HEK293T (cell line): ENCODE measurements at regions not wholly inside any gene's neighbourhood (a gene's known extent, or its start where the extent isn't known, plus 50 kb on each side); places are given as distances from the start of the nearest gene placed in this dataset.
"Not testable (repeated sequence)": the region's sequence is repeated elsewhere in the genome, so short reads cannot be mapped to it uniquely, and the experiment has no call there.

Experiments
- CTCF ChIA-PET: fragments of 350-600 bp; formaldehyde crosslinking; extraction: SDS; loops from one replicate; lab custom pipeline; 2021; ENCODE audit warnings: antibody characterized with exemption, inconsistent platforms; lab: Yijun Ruan, JAX
- POLR2A ChIA-PET: fragments of 350-600 bp; formaldehyde crosslinking; extraction: SDS; loops from one replicate; lab custom pipeline; 2020; ENCODE audit warnings: antibody characterized with exemption, inconsistent platforms; lab: Yijun Ruan, JAX
- DNase-seq: peaks from one replicate; pipeline ENCODE4 v3.0.0; 2012; ENCODE audit warnings: mixed read lengths; ENCODE audit errors: extremely low spot score
- ARNT ChIP-seq: fragments of 450-650 bp; IDR thresholded peaks from 2 replicates; pipeline ENCODE4 v1.6.1; 2017; ENCODE audit warnings: mild to moderate bottlenecking
- BHLHE40 ChIP-seq: fragments of 450-650 bp; IDR thresholded peaks from 2 replicates; pipeline ENCODE4 v1.6.1; 2016; ENCODE audit warnings: mild to moderate bottlenecking, moderate library complexity, borderline replicate concordance
- CTBP1 ChIP-seq: fragments of 450-650 bp; IDR thresholded peaks from 2 replicates; pipeline ENCODE4 v1.6.1; 2016; ENCODE audit warnings: borderline replicate concordance
- ELF4 ChIP-seq: fragments of 450-650 bp; IDR thresholded peaks from 2 replicates; pipeline ENCODE4 v1.6.1; 2017; ENCODE audit warnings: antibody characterized with exemption
- FOXA1 ChIP-seq: fragments of 450-650 bp; IDR thresholded peaks from 2 replicates; pipeline ENCODE4 v1.6.1; 2016; ENCODE audit warnings: mild to moderate bottlenecking
- FOXK2 ChIP-seq: fragments of 450-650 bp; IDR thresholded peaks from 2 replicates; pipeline ENCODE4 v1.6.1; 2016; ENCODE audit warnings: mild to moderate bottlenecking
- FOXM1 ChIP-seq: fragments of 450-650 bp; IDR thresholded peaks from 2 replicates; pipeline ENCODE4 v1.6.1; 2017; ENCODE audit warnings: mild to moderate bottlenecking, borderline replicate concordance
- HDGF ChIP-seq: fragments of 450-650 bp; IDR thresholded peaks from 2 replicates; pipeline ENCODE4 v1.6.1; 2017; ENCODE audit warnings: antibody characterized with exemption, borderline replicate concordance
- L3MBTL2 ChIP-seq: fragments of 450-650 bp; conservative IDR thresholded peaks from 2 replicates; pipeline ENCODE4 v1.6.1; 2016; ENCODE audit warnings: mild to moderate bottlenecking
- LEF1 ChIP-seq: fragments of 450-650 bp; IDR thresholded peaks from 2 replicates; pipeline ENCODE4 v1.6.1; 2017; ENCODE audit warnings: mild to moderate bottlenecking, borderline replicate concordance
- NFRKB ChIP-seq: fragments of 450-650 bp; IDR thresholded peaks from 2 replicates; pipeline ENCODE4 v1.6.1; 2016; ENCODE audit warnings: mild to moderate bottlenecking, moderate library complexity
- PKNOX1 ChIP-seq: fragments of 450-650 bp; IDR thresholded peaks from 2 replicates; pipeline ENCODE4 v1.6.1; 2016
- SP1 ChIP-seq: fragments of 450-650 bp; IDR thresholded peaks from 2 replicates; pipeline ENCODE4 v1.6.1; 2017
- SUZ12 ChIP-seq: fragments of 450-650 bp; IDR thresholded peaks from 2 replicates; pipeline ENCODE4 v1.6.1; 2016; ENCODE audit warnings: mild to moderate bottlenecking
- TARDBP ChIP-seq: fragments of 450-650 bp; IDR thresholded peaks from 2 replicates; pipeline ENCODE4 v1.6.1; 2016
- ZNF384 ChIP-seq: fragments of 450-650 bp; IDR thresholded peaks from 2 replicates; pipeline ENCODE4 v1.6.1; 2016

GRCh38 chr2:145530653-145531052 lies 1010.7 kb upstream of the ZEB2 start:
- ChIA-PET CTCF (no interaction called here), POLR2A (no interaction called here)
- TF ChIP-seq FOXA1, result no peak
- no peak for TF ChIP-seq PKNOX1
- TF ChIP-seq ZNF384, result no peak
- no peak for TF ChIP-seq FOXM1
- DNase-seq, result no peak

DNA sequence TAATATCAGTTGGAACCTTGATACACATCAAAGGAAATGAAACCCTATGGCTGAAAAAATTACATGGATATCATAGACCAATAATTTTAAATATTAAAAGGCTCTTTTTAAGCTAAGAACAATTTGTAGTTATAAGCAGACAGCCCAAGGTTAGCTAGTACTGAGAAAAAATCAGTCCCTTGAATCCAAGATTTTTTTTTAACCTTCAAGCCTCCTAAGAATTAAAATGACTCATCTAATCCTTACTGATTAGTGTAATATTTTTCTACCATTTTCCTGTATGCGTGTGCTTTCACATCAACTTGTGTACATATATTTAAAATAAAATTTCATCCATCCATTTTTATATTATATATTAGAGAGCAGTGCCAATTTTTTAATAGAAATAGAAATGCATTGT lies 1004.9 kb upstream of the ZEB2 start:
- ChIA-PET POLR2A (no interaction called here), CTCF (no interaction called here)
- no peak for TF ChIP-seq NFRKB
- no peak for TF ChIP-seq FOXA1
- TF ChIP-seq PKNOX1, result no peak
- no peak for TF ChIP-seq L3MBTL2
- no peak for TF ChIP-seq FOXM1
- no peak for TF ChIP-seq HDGF
- no peak for TF ChIP-seq ELF4
- no peak for TF ChIP-seq ARNT
- no peak for TF ChIP-seq SUZ12
- DNase-seq, result no peak

- TF ChIP-seq FOXA1 (no peak), ELF4 (no peak), LEF1 (no peak), L3MBTL2 (no peak), BHLHE40 (no peak), SP1 (no peak), CTBP1 (no peak), ARNT (no peak), TARDBP (no peak), SUZ12 (no peak), FOXK2 (no peak), ZNF384 (no peak), PKNOX1 (no peak), FOXM1 (no peak), NFRKB (no peak)
- DNase-seq, result no peak
- CTCF ChIA-PET, result no interaction called here
- POLR2A ChIA-PET, result no interaction called here
Observed at GRCh38 chr2:145524303-145524702, 1004.4 kb upstream of the ZEB2 start.

DNA sequence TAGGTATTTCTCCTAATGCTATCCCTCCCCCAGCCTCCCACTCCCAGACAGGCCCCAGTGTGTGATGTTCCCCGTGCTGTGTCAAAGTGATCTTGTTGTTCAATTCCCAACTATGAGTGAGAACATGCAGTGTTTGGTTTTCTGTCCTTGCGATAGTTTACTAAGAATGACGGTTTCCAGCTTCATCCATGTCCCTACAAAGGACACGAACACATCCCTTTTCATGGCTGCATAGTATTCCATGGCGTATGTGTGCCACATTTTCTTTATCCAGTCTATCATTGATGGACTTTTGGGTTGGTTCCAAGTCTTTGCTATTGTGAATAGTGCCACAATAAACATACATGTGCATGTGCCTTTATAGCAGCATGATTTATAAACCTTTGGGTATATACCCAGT lies 999.3 kb upstream of the ZEB2 start:
- CTCF ChIA-PET, POLR2A ChIA-PET, DNase-seq: not testable (repeated sequence)

- POLR2A ChIA-PET, result no interaction called here
- CTCF ChIA-PET, result interaction anchor here (0.6 kb wide), 1 partner anchor 338 kb away, joined by 3 read pairs; no protein-coding TSS in a partner anchor
- no peak for DNase-seq
- TF ChIP-seq TARDBP (no peak), ELF4 (no peak), ZNF384 (no peak), L3MBTL2 (no peak), LEF1 (no peak), ARNT (no peak), NFRKB (no peak), FOXA1 (no peak), FOXM1 (no peak), BHLHE40 (no peak), CTBP1 (no peak), HDGF (no peak), SP1 (no peak), SUZ12 (no peak), FOXK2 (no peak), PKNOX1 (no peak)
Observed at GRCh38 chr2:145511946-145512345, 992.0 kb upstream of the ZEB2 start.

- no peak for DNase-seq
- ChIA-PET CTCF (no interaction called here), POLR2A (no interaction called here)
- no peak for TF ChIP-seq SP1
- TF ChIP-seq LEF1, result no peak
- TF ChIP-seq HDGF, result no peak
- no peak for TF ChIP-seq ELF4
- no peak for TF ChIP-seq NFRKB
- TF ChIP-seq FOXA1, result no peak
- no peak for TF ChIP-seq TARDBP
- no peak for TF ChIP-seq ZNF384
- no peak for TF ChIP-seq FOXK2
- TF ChIP-seq FOXM1, result no peak
- no peak for TF ChIP-seq L3MBTL2
- TF ChIP-seq PKNOX1, result no peak
- no peak for TF ChIP-seq BHLHE40
- TF ChIP-seq CTBP1, result no peak
Observed at GRCh38 chr2:145503511-145503910, 983.6 kb upstream of the ZEB2 start.
